ENCODE measurements at regions not wholly inside any gene's neighbourhood (a gene's known extent, or its start where the extent isn't known, plus 50 kb on each side); places are given as distances from the start of the nearest gene placed in this dataset.
A peak's percentile ranks its signal among the peaks of the same experiment; 100 is the strongest.

GRCh38 chr7:88361357-88361756, 54.7 kb upstream of the STEAP4 start:
- Histone ChIP-seq H3K4me1 (ENCODE audit: control insufficient read depth, insufficient read depth, low read length) (no peaks in the 10 kb centered on the region), H3K27ac (ENCODE audit: extremely low read depth, low read depth, low read length) (no peak overlapping the region), H3K9me3 (ENCODE audit: control insufficient read depth, insufficient read depth, low read depth, low read length) (no peaks in the 10 kb centered on the region), H3K4me3 (ENCODE audit: low read depth, low read length) (no peak overlapping the region), H3K36me3 (ENCODE audit: control insufficient read depth in 2 of 2, insufficient read depth in 1 of 2, low read length in 2 of 2) (no peaks in the 10 kb centered on the region)
- POLR2A ChIA-PET: no interaction called here
- CTCF ChIA-PET: interaction anchor here (0.6 to 7.1 kb wide), 4 partner anchors 16 to 1326 kb away, joined by 3 to 84 read pairs (median 6); no protein-coding TSS in a partner anchor
- TF ChIP-seq KLF16 (tag by site-specific recombination; IDR thresholded peaks at IDR 0.05) (no peak), ZNF830 (tag by site-specific recombination; IDR thresholded peaks at IDR 0.05; ENCODE audit: low read depth) (no peak), ZNF645 (tag by site-specific recombination; IDR thresholded peaks at IDR 0.05) (no peak), HOXA7 (CRISPR knock-in tag; IDR thresholded peaks at IDR 0.05; ENCODE audit: borderline replicate concordance) (no peak), TSHZ1 (tag by site-specific recombination; IDR thresholded peaks at IDR 0.05; ENCODE audit: borderline replicate concordance) (no peak), BCL6B (tag by site-specific recombination; IDR thresholded peaks at IDR 0.05) (peak; percentile 38; the same call in 1 of the 2 replicates), ZNF514 (tag by site-specific recombination; IDR thresholded peaks at IDR 0.05) (no peak), ZNF48 (tag by site-specific recombination; IDR thresholded peaks at IDR 0.05) (no peak)

GRCh38 chr7:88358881-88359280, 52.2 kb upstream of the STEAP4 start:
- Histone ChIP-seq H3K36me3 (ENCODE audit: control insufficient read depth in 2 of 2, insufficient read depth in 1 of 2, low read length in 2 of 2) (no peaks in the 10 kb centered on the region), H3K9me3 (ENCODE audit: control insufficient read depth, insufficient read depth, low read depth, low read length) (no peaks in the 10 kb centered on the region), H3K4me1 (ENCODE audit: control insufficient read depth, insufficient read depth, low read length) (no peaks in the 10 kb centered on the region), H3K4me3 (ENCODE audit: low read depth, low read length) (no peak overlapping the region), H3K27ac (ENCODE audit: extremely low read depth, low read depth, low read length) (no peak overlapping the region)
- POLR2A ChIA-PET: no interaction called here
- CTCF ChIA-PET: interaction anchor here (0.6 to 7.1 kb wide), 6 partner anchors 14 to 1022 kb away, joined by 3 to 84 read pairs (median 4); no protein-coding TSS in a partner anchor
- no peak for TF ChIP-seq ZNF791 (tag by site-specific recombination; IDR thresholded peaks at IDR 0.05)

- POLR2A ChIA-PET: no interaction called here
- H3K9me3 ChIP-seq (ENCODE audit: control insufficient read depth, insufficient read depth, low read depth, low read length): no peaks in the 10 kb centered on the region
- CTCF ChIA-PET: interaction anchor here (0.6 to 7.1 kb wide), 6 partner anchors 14 to 1022 kb away, joined by 3 to 84 read pairs (median 4); no protein-coding TSS in a partner anchor
- TF ChIP-seq ZNF121 (tag by site-specific recombination; IDR thresholded peaks at IDR 0.05) (no peak), ZNF530 (tag by site-specific recombination; IDR thresholded peaks at IDR 0.05; ENCODE audit: low read depth) (no peak), ZNF302 (tag by site-specific recombination; IDR thresholded peaks at IDR 0.05; ENCODE audit: low read depth) (no peak), AEBP2 (tag by site-specific recombination; IDR thresholded peaks at IDR 0.05; ENCODE audit: borderline replicate concordance) (no peak), ZNF473 (tag by site-specific recombination; IDR thresholded peaks at IDR 0.05) (no peak), ZNF510 (tag by site-specific recombination; IDR thresholded peaks at IDR 0.05; ENCODE audit: insufficient replicate concordance) (no peak), KLF17 (tag by site-specific recombination; IDR thresholded peaks at IDR 0.05) (no peak), ZNF513 (tag by site-specific recombination; IDR thresholded peaks at IDR 0.05) (no peak), ZNF768 (tag by site-specific recombination; IDR thresholded peaks at IDR 0.05) (no peak), ZNF391 (tag by site-specific recombination; IDR thresholded peaks at IDR 0.05; ENCODE audit: borderline replicate concordance, low read depth) (no peak)
- no peaks in the 10 kb centered on the region for H3K36me3 ChIP-seq (ENCODE audit: control insufficient read depth in 2 of 2, insufficient read depth in 1 of 2, low read length in 2 of 2)
- H3K4me1 ChIP-seq (ENCODE audit: control insufficient read depth, insufficient read depth, low read length): no peaks in the 10 kb centered on the region
- no peak overlapping the region for H3K4me3 ChIP-seq (ENCODE audit: low read depth, low read length)
- no peak overlapping the region for H3K27ac ChIP-seq (ENCODE audit: extremely low read depth, low read depth, low read length)
These were observed 51.8 kb upstream of the STEAP4 start for GRCh38 chr7:88358526-88358838.
